HG03097 (cell line): ENCODE measurements at regions not wholly inside any gene's neighbourhood (a gene's known extent, or its start where the extent isn't known, plus 50 kb on each side); places are given as distances from the start of the nearest gene placed in this dataset.
"Not testable (repeated sequence)": the region's sequence is repeated elsewhere in the genome, so short reads cannot be mapped to it uniquely, and the experiment has no call there.

ENCODE experiments used
- ATAC-seq: cut with Tn5 transposase; IDR thresholded peaks from one replicate; pipeline ENCODE4 v1.9.1; 2021; ENCODE audit not compliant: unreplicated experiment, low FRiP score

DNA sequence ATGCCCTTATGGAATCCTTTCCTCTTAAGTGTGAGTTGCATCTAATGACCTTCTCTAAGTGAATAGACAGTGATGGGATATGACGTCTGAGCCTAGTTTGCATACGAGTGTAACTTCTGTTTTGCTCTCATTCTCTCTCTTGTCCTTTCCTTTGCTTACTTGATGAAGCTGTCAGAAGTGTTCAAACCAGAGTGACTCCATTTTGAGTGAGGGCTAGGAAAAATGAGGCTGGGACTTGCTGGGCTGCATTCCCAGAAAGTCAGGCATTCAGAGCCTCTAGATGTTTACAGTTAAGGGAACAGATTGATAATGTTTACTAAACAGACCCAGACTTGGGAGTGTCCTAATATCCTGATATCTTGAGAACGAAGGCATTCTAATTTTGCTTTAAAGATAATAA is 311.2 kb upstream of the SOX4 start:
- not testable (repeated sequence) for ATAC-seq

DNA sequence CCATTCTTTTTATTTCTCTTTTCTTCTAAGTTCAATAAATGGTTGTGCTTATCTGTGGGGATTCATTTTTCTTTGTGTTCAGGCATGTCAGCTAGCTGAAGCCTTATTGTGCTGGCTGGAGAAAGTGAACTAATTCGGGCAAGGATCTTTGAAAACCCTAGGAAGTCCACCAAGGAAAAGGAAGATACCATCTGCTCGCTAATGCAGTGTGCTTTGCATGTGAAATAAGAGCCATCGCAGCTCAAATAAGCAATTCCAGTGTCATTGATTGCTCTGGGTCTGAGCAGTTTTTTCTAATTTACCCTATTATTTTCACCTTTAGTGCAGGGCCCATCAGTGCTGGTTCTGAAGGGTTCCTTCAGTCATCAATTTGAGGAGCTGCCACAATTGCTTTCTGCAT is 309.4 kb upstream of the SOX4 start:
- no peak for ATAC-seq

DNA sequence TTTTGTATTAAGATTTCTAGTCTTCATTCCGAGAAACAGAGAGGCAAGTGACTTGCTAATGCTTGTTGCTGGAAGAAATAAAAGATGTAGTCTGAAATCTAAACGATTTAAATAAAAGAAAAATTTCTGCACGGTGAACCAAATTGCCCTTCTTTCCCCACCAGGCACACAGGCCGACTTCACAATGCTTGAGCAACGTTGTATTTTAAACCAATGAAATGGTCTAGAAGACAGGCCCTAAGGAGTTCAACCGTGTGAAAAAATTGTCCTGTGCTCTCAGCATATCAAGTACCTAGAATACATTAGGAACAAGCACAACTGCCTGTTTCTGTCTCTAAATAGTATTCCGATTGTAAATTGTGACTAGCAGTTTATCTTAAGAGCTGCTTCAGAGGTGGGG is 308.8 kb upstream of the SOX4 start:
- no peak for ATAC-seq

DNA sequence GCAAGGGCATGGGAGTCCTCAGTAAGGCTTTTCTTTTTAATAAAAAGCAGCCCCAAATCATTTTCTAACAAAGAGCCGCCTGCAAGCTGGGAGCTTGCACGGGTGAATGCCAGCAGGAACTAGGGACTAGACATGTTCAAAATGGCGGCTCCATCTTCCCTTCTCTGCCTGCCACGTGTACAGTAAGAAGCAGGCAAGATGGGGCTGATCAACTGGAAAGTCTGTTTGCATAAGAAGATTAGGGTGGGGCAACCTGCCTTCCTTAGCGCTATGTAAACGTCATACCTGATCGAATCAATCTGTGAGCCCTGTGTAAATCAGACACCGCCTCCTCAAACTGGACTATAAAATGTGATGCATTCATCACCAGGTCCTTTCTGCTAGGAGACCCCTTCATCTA is 299.4 kb upstream of the SOX4 start:
- ATAC-seq: no peak

DNA sequence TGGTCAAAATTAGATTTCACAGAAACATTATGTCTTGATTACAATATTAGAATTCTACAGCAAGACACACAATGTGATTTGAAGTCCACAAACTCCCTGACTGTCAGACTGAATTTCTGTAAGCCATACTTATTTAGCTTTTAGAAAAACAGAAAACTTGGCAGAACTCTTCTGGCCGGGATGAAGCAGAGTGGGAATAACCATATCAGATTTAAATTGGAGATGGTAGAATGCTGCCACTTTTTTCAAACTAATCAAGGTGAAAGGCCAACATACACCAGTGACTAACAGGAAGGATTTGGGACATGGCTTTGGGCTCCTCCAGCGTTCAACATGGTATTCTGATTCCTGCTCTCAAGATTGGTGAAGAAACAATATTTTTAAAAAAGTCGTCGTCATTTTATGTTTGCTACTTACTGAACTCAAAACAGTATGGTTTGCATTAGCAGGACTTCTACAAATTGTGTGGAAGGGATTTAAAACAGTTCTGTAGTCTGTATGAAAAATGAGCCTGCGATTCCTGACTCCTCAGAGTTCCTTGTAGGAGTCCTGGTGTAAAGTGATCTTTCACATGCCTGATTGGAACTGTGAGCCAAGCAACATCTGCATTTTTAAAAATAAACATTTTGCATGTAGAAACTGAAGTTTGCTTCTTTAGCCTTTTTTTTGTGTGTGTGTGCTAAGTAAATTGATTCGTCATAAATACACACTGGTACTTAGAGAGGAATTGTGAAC is 297.9 kb upstream of the SOX4 start:
- ATAC-seq: no peak

DNA sequence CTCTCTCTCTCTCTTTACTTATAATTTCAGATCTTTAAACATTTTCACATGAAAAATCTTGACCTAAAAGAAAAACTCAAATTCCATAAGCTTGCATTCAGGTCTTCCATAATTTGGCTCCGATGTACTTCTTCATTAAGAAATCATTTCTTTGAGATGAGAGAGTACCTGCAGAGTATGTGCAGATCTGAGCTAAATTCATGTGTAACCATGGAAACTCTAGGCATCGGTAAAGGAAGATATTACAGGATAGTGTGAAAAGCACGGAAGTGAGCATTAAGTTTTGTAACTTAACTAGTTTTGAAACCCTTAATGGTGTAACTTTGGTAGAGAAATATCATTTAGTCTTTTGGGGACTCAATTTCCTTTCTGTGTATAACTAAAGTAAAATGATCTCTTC is 295.9 kb upstream of the SOX4 start:
- no peak for ATAC-seq

DNA sequence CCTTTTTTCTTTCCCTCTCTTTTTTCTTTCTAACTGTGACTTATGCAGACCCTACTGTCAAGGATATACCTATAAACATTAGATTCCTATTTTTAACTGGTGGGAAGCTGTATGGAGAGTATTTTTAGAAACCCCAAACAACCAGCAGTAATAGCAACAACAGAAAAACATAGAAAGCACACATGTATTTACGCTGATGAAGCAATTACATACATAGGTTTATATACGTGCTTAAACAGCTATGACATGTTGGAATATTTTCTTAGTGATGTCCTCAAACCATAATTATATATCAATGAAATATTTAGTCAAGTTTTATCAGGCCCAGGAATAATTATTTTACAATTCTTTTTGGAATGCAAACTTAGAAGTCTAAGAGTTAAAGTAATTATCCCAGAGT is 294.3 kb upstream of the SOX4 start:
- ATAC-seq: no peak

DNA sequence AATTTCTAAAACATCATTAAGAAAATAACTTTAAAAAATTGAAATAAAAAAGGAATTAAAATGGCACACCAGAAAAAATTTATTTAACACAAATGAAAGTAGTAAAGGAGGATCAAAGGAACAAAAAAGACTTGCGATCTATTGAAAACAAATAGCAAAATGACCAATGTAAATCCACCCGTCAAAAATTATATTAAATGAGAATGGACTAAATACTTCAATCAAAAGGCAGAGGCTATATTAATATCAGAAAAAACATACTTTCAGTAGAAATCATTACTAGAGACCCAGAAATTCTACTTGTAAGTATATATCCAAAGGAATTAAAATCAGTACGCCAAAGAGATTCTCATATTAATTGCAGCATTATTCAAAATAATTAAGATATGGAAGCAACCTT is 293.1 kb upstream of the SOX4 start:
- no peak for ATAC-seq

DNA sequence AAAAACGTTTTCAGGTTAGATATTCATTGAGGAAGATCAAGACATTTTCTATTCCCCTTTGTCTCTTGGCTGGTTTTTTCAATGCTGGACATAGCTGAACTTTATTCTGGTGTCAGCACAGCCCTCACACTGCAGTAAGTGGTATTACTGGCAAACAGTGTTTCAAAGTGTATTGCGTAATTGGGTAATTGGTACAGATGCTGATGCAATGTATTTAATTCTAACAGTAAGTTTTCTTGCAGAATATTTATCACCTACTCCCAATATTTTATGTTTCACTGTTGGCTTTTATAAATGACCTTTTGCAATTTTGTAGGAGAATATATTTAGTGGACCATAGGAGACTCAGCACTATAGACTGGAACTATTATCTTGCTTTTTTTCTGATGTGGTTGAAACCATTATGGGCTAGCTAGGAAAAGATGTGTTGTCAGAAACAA is 287.6 kb upstream of the SOX4 start:
- ATAC-seq: no peak

DNA sequence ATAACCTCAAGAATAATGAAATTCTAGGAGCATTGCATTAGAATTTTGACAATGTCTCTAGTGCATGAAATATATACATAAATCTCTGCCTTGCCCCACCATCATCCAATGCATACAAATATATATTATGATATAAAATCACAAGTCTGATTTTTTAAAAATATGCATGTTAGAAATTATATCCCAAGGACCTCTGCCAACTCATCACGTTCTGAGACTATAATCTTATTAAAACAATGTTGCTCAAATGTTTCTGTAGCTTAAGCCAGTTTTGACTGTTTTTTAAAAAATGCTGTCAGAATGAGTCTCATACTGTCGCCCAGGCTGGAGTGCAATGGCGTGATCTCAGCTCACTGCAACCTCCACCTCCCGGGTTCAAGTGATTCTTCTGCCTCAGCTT is 287.0 kb upstream of the SOX4 start:
- no peak for ATAC-seq

DNA sequence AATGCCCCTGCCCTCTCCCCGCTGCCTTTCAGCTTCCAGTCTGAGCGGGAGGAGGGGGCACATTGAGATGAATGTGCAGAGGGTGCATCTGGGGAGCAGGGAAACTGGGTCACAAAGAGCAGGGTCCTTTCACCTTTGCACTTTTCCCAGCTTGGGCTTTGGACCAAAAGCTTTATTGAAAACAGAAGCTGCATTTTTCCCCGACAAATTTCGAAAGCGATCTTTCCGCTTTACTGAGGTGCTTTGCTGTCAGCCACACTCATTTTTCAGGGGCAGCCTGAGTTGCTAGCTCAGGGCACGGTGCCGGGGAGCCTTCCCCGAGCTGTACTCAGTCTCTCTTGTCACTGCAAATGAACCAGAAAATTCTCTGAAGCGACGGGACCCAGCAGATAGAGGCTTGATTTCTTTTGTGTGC is 283.7 kb upstream of the SOX4 start:
- ATAC-seq: no peak

DNA sequence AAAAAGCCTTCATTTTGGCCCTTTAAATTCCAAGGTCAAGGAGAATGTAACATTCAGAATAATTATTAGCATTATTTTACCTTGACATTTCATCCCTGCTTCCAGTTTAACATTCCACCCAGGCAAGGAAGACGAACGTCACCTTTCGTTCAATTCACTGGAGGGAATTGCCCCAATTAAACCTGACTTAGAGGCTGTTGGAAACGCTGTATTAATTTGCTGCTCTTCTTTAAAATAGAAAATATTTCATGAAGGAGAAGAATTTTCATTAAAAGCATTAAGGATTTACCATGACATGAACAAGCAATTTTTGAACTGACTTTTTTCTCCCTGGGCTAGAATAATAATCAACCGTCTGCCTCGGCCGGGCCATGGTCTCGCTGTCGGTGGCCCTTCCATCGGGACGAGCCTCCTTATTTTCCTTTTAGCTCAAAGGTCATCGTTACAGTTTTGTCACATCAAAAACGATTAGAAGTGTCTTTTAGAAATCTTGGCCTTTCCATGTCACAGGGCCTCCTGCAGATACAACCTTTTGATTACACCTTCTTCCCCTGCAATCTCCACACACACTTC is 282.9 kb upstream of the SOX4 start:
- ATAC-seq: no peak

DNA sequence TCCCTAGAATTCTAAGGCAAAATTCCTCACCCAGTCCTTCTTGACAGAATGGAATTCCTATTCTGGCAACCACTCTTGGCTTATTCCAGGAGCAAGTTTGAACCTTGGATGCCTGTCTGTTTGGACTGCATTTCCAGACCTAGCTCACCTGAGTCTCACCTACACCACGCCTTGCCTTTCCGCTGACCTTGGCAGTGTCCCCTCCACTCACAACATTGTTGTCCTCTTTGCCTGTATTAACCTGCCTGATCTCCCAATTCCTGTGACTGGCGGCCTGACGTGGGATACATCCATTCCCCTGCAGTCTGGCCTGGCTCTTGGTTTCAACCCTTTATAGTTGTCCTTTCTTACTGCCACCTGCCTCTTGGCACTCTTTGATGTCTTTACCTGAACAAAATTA is 281.4 kb upstream of the SOX4 start:
- no peak for ATAC-seq

DNA sequence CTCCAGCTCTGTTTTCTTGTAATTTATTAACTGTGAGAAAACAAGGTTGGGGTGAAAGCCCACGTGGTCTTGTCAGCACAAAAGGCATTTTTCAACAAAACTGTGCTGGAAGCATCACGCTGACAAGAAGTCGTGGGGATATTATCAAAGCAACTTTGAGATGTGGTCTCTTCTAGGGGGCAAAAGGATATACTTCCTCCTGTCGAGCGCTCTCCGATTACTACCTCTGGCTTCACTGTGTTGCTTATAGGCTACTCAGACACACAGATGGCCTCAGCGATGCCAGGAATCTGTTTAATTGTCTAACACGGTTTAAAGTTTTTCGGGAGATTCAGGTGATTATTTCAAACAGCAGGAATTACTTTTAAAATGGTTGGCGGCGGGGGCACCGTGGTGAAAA is 275.9 kb upstream of the SOX4 start:
- ATAC-seq: no peak

DNA sequence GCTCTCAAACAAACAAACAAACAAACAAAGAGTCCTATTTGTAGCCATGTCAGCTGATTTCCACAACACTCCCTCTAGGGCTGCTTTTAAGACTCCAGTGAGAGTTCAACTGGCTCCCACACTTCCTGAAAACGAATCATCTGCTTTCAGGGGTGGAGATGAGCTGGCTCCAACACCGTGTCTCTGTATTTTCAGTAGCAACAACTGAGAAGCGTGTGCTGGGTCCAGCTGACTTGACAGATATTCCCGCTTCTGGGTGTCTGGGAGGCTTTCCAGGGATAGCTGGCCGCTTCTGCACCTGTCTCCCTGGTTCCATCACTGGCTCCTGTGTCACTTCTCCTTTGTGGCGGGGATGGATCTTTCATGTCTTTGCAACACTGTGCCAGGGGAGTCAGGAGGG is 272.5 kb upstream of the SOX4 start:
- no peak for ATAC-seq

DNA sequence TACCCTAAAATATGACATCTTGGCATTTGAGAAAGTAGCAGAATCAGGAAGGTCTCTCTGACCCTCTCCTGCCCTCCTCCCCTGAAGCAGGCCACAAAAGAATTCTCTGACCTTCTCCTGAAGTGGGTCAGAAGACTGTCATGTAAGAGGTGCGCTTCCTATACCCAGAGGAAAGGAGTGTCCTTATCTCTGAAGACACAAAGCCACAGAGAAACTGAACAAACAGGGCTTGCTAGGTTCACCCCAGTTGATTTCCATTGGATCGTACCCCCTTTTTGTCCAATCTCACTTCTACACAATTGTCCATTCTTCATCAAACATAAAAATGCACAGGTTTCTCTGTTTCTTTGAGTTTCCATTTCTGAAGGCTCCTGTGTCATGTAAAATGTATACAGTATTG is 272.0 kb upstream of the SOX4 start:
- ATAC-seq: no peak

DNA sequence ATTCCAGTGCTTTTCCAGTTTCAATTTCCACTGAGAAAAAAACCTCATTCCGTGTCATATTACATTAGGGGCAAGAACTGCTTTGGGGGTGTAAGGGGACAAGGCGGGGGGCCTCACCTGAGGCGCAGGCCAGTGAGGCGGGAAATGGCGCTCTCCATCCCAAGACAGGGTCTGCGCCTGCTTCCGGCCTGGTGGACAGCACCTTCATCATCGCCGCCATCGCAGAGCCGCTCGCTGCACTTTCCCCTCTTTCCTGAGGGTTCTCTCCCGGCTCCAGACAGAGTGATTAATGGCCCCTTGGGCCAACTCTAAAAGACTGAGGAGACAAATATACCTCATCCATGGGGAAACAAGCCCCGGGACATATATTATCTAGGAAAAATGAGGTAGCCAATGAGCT is 270.0 kb upstream of the SOX4 start:
- no peak for ATAC-seq

DNA sequence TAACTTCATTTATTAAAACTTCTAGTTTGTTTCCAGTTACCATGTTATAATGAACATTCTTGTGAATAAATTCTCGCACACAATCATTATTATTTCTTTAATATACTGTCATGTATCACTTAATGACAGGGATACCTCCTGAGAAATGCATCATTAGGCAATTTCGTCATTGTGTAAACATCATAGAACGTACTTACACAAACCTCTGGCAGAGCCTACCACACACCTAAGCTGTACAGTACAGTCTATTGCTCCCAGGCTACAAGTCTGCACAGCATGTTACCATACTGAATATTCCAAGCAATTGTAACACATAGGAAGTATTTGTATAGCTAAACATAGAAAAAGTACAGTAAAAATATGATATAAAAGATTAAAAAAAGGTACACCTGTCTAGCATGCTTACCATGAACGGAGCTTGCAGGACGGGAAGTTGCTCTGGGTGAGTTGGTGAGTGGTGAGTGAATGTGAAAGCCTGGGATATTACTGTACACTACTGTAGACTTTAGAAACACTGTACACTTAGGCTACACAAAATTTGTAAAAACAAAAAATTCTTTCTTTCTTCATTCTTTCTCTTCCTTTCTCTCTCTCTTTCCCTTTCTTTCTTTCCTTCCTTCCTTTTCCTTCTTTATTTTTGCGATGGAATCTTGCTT is 268.2 kb upstream of the SOX4 start:
- no peak for ATAC-seq

DNA sequence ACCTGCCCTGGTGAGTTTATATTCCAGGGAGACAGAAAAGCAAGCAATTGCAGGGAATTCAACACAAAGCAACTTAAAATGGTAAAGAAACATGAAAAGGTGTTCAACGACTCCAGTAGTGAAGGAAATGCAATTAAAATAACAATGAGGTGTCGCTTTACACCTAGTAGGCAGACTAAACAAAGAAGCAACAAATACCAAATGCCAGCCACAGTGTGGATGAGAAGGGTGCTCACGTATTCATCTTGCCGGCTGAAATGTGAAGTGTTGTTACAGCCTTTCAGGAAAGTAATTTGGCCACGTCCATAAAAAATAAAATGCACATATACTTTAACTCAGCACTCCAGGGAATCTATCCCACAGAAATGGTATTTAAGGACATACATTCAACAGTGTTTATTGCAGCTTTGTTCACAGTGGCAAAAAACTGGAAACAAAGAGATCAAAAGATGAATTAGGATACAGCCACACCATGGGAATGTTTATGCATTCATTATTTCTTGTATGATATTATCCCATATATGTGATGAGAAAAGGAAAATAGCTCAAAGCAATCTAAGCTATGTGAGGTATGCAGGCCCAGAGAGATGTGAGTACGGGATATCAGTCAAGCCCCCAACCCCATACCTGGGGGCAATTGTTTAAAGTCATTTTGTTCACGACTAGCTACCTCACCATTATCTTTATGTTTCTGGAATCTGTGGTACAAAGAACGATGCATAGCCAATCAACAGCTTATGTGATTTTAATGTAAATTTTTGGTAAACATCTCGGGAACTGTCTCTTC is 266.0 kb upstream of the SOX4 start:
- no peak for ATAC-seq

DNA sequence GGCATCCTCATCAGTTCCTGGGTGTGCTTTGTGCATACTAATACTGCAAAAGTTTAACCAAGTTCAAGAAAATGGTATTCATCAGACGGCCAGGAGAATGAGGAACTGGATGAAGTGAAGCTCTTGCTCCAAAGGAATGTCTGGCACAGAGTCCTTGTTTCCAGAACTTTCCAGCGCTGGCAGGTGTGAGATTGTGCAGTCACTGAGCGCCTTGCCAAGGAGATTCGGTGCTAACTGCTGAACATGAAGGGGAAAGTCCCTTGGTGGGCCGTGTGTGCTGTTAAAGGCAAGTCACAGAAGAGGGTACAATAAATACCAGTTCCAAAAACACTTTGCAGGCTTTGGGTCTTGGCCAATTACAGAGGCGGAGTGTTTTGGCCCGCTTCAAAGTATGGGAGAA is 262.3 kb upstream of the SOX4 start:
- ATAC-seq: no peak

DNA sequence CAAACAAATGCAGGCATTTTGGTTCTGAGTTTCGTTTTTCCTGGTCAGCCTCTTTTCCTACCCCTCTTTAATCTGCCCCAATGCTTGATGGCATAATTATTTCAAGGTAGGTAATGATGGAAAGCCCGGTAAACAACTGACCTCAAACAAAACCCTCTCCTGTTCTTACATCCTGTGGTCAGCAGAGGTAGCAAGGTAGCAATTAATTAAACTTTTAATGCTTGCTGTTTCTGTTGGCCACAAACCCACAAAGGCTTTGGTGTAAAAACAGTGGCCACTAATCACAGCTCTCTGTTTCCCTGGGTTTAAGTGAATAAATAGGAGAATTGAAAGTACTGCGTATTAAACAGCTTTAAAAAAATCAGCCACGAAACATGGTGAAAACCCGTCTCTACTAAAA is 261.5 kb upstream of the SOX4 start:
- ATAC-seq: no peak
